ENCODE measurements at regions not wholly inside any gene's neighbourhood (a gene's known extent, or its start where the extent isn't known, plus 50 kb on each side); places are given as distances from the start of the nearest gene placed in this dataset.

DNA sequence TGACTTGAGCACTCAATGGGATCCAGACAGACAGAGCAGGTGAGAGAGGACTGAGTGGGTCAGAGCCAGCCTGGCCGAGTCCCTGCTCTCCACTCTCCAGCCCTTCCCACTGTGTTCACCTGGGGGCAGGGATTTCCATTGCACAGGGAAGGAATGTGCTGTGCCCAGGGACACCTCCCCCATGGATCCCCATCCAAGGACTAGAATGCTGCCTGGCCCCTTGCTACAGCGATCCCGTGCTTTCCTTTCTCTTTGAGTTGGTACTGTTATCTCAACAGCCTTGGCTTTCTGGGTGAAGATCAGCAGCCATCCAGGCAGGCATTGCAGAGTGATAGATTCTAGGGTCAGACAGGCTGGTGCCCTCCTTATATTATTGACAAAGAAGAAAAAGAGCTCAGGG, 60.3 kb upstream of the DLK1 start:
- TF ChIP-seq RFX5 (IDR thresholded peaks at IDR 0.05; ENCODE audit: low read depth, low read length), result no peak
- TF ChIP-seq NFYA (IDR thresholded peaks at IDR 0.05; ENCODE audit: borderline replicate concordance, low read depth, low read length), result no peak
- no peak for TF ChIP-seq POLR2A (IDR thresholded peaks at IDR 0.05; ENCODE audit: low read depth, low read length)
- TF ChIP-seq TAF1 (IDR thresholded peaks at IDR 0.05; ENCODE audit: borderline replicate concordance, low read depth, low read length), result no peak
- TF ChIP-seq NFYB (IDR thresholded peaks at IDR 0.05; ENCODE audit: insufficient read depth, low read depth, low read length), result no peak
- TF ChIP-seq TCF7 (IDR thresholded peaks at IDR 0.05; ENCODE audit: borderline replicate concordance), result no peak
- TF ChIP-seq POLR2AphosphoS5 (IDR thresholded peaks at IDR 0.05; ENCODE audit: low read length), result no peak
- TF ChIP-seq, protein P1, sequence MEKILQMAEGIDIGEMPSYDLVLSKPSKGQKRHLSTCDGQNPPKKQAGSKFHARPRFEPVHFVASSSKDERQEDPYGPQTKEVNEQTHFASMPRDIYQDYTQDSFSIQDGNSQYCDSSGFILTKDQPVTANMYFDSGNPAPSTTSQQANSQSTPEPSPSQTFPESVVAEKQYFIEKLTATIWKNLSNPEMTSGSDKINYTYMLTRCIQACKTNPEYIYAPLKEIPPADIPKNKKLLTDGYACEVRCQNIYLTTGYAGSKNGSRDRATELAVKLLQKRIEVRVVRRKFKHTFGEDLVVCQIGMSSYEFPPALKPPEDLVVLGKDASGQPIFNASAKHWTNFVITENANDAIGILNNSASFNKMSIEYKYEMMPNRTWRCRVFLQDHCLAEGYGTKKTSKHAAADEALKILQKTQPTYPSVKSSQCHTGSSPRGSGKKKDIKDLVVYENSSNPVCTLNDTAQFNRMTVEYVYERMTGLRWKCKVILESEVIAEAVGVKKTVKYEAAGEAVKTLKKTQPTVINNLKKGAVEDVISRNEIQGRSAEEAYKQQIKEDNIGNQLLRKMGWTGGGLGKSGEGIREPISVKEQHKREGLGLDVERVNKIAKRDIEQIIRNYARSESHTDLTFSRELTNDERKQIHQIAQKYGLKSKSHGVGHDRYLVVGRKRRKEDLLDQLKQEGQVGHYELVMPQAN (conservative IDR thresholded peaks at IDR 0.05), result no peak
- no peak for TF ChIP-seq BMI1 (IDR thresholded peaks at IDR 0.05; ENCODE audit: borderline replicate concordance)
- TF ChIP-seq, protein P2, sequence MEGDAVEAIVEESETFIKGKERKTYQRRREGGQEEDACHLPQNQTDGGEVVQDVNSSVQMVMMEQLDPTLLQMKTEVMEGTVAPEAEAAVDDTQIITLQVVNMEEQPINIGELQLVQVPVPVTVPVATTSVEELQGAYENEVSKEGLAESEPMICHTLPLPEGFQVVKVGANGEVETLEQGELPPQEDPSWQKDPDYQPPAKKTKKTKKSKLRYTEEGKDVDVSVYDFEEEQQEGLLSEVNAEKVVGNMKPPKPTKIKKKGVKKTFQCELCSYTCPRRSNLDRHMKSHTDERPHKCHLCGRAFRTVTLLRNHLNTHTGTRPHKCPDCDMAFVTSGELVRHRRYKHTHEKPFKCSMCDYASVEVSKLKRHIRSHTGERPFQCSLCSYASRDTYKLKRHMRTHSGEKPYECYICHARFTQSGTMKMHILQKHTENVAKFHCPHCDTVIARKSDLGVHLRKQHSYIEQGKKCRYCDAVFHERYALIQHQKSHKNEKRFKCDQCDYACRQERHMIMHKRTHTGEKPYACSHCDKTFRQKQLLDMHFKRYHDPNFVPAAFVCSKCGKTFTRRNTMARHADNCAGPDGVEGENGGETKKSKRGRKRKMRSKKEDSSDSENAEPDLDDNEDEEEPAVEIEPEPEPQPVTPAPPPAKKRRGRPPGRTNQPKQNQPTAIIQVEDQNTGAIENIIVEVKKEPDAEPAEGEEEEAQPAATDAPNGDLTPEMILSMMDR (IDR thresholded peaks at IDR 0.05 in 2 of 3, conservative IDR thresholded peaks at IDR 0.05 in 1 of 3; ENCODE audit: control insufficient read depth in 2 of 3, extremely low read depth in 1 of 3, insufficient read depth in 1 of 3, low read depth in 3 of 3, low read length in 3 of 3), result no peak
- TF ChIP-seq RAD21 (IDR thresholded peaks at IDR 0.05; ENCODE audit: insufficient read depth, low read depth, low read length), result no peak
- TF ChIP-seq BHLHE40 (IDR thresholded peaks at IDR 0.05; ENCODE audit: borderline replicate concordance in 1 of 2, low read depth in 2 of 2, low read length in 1 of 2), result no peak
